ENCODE measurements at regions not wholly inside any gene's neighbourhood (a gene's known extent, or its start where the extent isn't known, plus 50 kb on each side); places are given as distances from the start of the nearest gene placed in this dataset.

DNA sequence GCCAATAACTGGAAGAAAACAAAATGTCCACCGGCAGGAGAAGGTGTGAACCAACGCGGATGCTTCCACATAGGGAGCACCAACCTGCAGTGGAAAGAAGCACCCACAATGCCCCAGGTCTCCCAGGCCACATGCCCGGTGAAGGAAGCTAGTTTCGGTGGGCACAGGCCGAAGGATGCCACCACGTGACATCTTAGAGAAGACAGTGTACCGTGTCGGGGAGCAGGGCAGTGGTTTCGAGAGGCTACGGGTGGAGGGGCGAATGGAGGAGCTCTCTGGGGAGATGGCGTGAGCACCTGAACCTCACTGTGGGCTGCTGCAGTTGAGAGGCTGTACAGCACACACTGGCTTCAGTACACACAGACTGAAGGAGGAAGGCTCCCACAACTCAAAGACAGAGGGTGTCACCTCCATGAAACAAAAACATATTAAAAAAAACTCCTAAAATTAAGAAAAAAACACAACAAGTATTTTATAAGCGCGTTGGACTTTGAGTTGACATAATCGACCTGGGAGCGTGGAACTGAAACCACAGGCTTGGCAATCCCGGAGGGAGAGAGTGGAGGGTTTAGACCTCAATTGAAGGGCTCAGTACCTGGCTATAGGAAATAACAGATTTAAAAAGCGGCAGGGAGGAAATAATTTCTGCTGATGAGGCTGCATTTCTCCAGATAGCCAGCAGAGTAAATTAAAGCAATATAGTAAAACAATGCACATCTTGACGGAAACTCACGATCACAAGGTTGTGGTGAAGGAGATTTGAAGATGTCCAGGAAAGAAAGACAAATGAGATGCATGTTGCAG is 160.1 kb downstream of the RTP5 start:
- no peak for TF ChIP-seq TEAD4 (IDR thresholded peaks at IDR 0.05)
- TF ChIP-seq EGR1 (IDR thresholded peaks at IDR 0.05) = no peak
- TF ChIP-seq, protein P1, sequence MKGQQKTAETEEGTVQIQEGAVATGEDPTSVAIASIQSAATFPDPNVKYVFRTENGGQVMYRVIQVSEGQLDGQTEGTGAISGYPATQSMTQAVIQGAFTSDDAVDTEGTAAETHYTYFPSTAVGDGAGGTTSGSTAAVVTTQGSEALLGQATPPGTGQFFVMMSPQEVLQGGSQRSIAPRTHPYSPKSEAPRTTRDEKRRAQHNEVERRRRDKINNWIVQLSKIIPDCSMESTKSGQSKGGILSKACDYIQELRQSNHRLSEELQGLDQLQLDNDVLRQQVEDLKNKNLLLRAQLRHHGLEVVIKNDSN (IDR thresholded peaks at IDR 0.05) = no peak
- TF ChIP-seq, protein P2, sequence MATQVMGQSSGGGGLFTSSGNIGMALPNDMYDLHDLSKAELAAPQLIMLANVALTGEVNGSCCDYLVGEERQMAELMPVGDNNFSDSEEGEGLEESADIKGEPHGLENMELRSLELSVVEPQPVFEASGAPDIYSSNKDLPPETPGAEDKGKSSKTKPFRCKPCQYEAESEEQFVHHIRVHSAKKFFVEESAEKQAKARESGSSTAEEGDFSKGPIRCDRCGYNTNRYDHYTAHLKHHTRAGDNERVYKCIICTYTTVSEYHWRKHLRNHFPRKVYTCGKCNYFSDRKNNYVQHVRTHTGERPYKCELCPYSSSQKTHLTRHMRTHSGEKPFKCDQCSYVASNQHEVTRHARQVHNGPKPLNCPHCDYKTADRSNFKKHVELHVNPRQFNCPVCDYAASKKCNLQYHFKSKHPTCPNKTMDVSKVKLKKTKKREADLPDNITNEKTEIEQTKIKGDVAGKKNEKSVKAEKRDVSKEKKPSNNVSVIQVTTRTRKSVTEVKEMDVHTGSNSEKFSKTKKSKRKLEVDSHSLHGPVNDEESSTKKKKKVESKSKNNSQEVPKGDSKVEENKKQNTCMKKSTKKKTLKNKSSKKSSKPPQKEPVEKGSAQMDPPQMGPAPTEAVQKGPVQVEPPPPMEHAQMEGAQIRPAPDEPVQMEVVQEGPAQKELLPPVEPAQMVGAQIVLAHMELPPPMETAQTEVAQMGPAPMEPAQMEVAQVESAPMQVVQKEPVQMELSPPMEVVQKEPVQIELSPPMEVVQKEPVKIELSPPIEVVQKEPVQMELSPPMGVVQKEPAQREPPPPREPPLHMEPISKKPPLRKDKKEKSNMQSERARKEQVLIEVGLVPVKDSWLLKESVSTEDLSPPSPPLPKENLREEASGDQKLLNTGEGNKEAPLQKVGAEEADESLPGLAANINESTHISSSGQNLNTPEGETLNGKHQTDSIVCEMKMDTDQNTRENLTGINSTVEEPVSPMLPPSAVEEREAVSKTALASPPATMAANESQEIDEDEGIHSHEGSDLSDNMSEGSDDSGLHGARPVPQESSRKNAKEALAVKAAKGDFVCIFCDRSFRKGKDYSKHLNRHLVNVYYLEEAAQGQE (IDR thresholded peaks at IDR 0.05; ENCODE audit: low read depth) = no peak
- no peak for TF ChIP-seq RAD21 (IDR thresholded peaks at IDR 0.05; ENCODE audit: low read depth)
- TF ChIP-seq FOXM1 (IDR thresholded peaks at IDR 0.05; ENCODE audit: borderline replicate concordance, low read depth) = no peak
- no peak for TF ChIP-seq YY1 (IDR thresholded peaks at IDR 0.05; ENCODE audit: low read depth)
- no peak for TF ChIP-seq TAF1 (IDR thresholded peaks at IDR 0.05; ENCODE audit: low read depth)
- no peak for TF ChIP-seq CREB1 (IDR thresholded peaks at IDR 0.05; ENCODE audit: low read depth)
- no peak for TF ChIP-seq NFIC (IDR thresholded peaks at IDR 0.05)
- TF ChIP-seq TCF12 (IDR thresholded peaks at IDR 0.05; ENCODE audit: low read depth) = no peak
- TF ChIP-seq, protein P3, sequence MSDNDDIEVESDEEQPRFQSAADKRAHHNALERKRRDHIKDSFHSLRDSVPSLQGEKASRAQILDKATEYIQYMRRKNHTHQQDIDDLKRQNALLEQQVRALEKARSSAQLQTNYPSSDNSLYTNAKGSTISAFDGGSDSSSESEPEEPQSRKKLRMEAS (IDR thresholded peaks at IDR 0.05) = no peak
- no peak for TF ChIP-seq ZBTB7A (IDR thresholded peaks at IDR 0.05; ENCODE audit: low read depth)

DNA sequence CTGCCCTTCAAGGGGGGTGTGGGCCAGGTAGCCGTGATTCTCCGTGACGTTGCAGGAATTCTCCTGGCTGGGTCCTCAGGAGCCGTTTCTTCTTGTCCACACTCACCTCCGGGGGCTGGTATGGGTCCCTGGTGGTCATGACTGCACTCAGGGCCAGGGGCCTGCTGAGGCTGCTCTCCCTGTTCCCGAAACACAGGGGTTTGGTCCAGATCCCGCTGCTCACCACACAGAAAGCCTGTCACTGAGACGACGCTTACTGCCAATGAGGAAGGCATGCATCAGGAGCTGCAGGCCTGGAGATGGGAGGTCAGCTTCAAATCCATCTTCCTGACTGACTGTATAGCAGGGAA is 160.7 kb downstream of the RTP5 start:
- TF ChIP-seq TCF12 (IDR thresholded peaks at IDR 0.05; ENCODE audit: low read depth) = no peak
- TF ChIP-seq FOXM1 (IDR thresholded peaks at IDR 0.05; ENCODE audit: borderline replicate concordance, low read depth) = no peak
- TF ChIP-seq, protein P3 (IDR thresholded peaks at IDR 0.05) = no peak
- no peak for TF ChIP-seq ZBTB7A (IDR thresholded peaks at IDR 0.05; ENCODE audit: low read depth)
- no peak for TF ChIP-seq RAD21 (IDR thresholded peaks at IDR 0.05; ENCODE audit: low read depth)

DNA sequence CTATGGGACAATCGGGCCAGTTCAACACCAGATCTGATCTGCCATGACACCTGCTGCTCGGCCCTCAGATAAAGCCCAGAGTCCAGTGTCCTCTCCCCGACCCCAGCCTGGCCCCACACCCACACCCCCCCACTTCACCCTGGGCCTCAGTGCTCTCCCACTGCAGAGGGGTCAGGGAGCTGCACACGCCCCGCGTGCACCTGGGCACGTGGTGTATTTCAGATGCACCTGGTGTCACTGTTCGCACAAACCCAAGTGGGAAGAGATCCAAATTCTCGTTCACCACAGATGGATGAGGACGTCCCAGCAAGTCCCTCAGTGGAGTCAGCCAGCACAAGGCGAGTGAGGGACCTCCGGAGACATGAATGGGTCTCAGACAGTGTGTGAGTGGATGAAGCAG is 161.3 kb downstream of the RTP5 start:
- TF ChIP-seq YY1 (IDR thresholded peaks at IDR 0.05; ENCODE audit: low read depth) (no peak), TAF1 (IDR thresholded peaks at IDR 0.05; ENCODE audit: low read depth) (no peak), FOXM1 (IDR thresholded peaks at IDR 0.05; ENCODE audit: borderline replicate concordance, low read depth) (no peak), TCF12 (IDR thresholded peaks at IDR 0.05; ENCODE audit: low read depth) (no peak), NFIC (IDR thresholded peaks at IDR 0.05) (no peak), TEAD4 (IDR thresholded peaks at IDR 0.05) (no peak), CEBPB (IDR thresholded peaks at IDR 0.05) (no peak), ZBTB7A (IDR thresholded peaks at IDR 0.05; ENCODE audit: low read depth) (no peak), RAD21 (IDR thresholded peaks at IDR 0.05; ENCODE audit: low read depth) (no peak), EGR1 (IDR thresholded peaks at IDR 0.05) (no peak), CREB1 (IDR thresholded peaks at IDR 0.05; ENCODE audit: low read depth) (no peak), EP300 (IDR thresholded peaks at IDR 0.05; ENCODE audit: borderline replicate concordance) (no peak)
- TF ChIP-seq, protein P1 (IDR thresholded peaks at IDR 0.05) = no peak
- TF ChIP-seq, protein P3 (IDR thresholded peaks at IDR 0.05) = no peak
- TF ChIP-seq, protein P2 (IDR thresholded peaks at IDR 0.05; ENCODE audit: low read depth) = no peak

DNA sequence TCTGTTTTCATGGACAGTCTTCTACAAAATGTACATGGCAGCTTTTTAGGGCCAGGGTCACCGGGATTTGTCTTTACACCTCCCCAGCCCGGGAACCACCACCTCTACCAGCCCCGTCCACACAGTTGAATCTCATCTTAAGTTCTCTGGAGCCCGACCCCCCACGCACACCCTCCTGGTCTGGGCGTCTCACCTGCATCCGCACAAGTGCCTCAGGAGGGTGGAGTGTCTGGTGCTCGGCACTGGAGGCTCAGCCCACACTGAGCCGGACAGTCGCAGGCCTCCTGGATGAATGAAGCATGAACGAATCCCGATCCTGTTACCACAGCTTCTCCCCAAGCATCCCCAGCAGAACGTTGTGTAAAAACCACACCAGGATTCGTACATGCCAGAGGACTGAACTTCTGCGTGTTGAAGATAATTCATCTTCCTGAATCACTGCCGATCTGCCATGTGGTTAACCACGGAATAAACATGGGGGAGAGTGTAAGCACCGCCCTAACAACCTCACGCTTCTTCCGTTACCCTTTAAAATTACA is 162.0 kb downstream of the RTP5 start:
- TF ChIP-seq TAF1 (IDR thresholded peaks at IDR 0.05; ENCODE audit: low read depth) = no peak
- no peak for TF ChIP-seq YY1 (IDR thresholded peaks at IDR 0.05; ENCODE audit: low read depth)
- no peak for TF ChIP-seq NFIC (IDR thresholded peaks at IDR 0.05)
- TF ChIP-seq, protein P2 (IDR thresholded peaks at IDR 0.05; ENCODE audit: low read depth) = no peak
- TF ChIP-seq, protein P1 (IDR thresholded peaks at IDR 0.05) = no peak
- no peak for TF ChIP-seq FOXM1 (IDR thresholded peaks at IDR 0.05; ENCODE audit: borderline replicate concordance, low read depth)
- no peak for TF ChIP-seq RAD21 (IDR thresholded peaks at IDR 0.05; ENCODE audit: low read depth)

Data from Ishikawa (cell line).